Right lobe of liver (tissue), 1 donor: ENCODE measurements at regions not wholly inside any gene's neighbourhood (a gene's known extent, or its start where the extent isn't known, plus 50 kb on each side); places are given as distances from the start of the nearest gene placed in this dataset.

Source experiments
- small RNA-seq, 2 experiments: library from RNA; depleted of rRNA; stranded (forward); fragments of <200 nt; gene quantifications; one replicate each; pipeline ENCODE3, GENCODE V24; 2016

Small RNA genes lying in the stretch of these regions (small RNA-seq; reads per million reads assigned to genes)
- gene AC107297.1 (0 reads per million in 2 experiments), gene RF00066 (0 reads per million in 2 experiments)
